NCI-H2107 treated with DMSO at 0.1 percent for 48 hours (cell line): ENCODE measurements at regions not wholly inside any gene's neighbourhood (a gene's known extent, or its start where the extent isn't known, plus 50 kb on each side); places are given as distances from the start of the nearest gene placed in this dataset.
"Not testable (repeated sequence)": the region's sequence is repeated elsewhere in the genome, so short reads cannot be mapped to it uniquely, and the experiment has no call there.

Experiments used
- DNase-seq: peaks from one replicate; lab custom pipeline; 2025; ENCODE audit not compliant: unreplicated experiment; lab: John Stamatoyannopoulos, UW

DNA sequence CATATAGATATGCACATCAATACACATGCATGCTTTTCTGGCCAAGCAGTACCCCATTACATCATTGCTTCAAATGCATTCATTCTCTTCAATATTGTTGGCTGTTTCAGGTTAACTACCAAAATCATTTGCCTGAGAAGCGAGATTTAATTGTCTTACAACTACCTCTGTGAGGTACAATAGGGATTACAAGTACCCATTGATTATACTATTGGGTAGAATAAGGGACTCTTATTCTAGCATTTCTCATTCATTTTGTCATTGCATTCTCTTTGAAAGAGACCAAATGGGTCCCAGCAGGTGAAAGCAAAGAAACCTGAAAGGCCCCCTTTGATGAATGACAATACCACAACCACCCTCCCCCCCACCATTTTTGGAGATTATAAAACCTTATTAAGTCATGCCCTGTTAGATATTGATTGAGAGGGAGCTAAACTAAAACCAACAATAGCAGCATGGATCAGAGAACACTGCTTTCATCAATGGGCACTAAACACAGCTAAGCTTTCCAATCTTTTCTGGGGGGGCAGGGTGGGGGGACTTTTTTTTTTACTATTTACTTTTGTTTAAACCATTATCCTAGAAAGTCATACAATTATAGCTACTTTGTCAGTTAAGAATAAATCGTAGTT lies 375.0 kb upstream of the CCNH start:
- DNase-seq: no peak

DNA sequence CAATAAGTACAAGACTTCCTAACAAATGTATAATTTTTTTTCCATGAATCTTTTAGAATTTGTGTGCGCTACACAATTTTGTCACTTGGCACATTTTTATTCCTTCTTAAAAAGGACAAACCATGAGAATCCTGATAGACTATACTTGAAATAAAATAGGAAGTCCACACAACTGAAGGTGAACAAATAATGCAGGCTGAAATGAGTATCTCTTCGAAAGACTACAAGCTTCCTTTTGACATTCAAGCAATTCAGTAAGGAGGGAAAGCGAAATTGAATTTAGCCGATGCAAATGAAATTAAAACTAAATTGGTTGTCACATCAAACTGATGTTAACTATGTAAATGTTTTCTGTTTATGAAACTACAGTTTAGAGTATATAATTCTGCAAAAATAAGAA lies 374.4 kb upstream of the CCNH start:
- no peak for DNase-seq

DNA sequence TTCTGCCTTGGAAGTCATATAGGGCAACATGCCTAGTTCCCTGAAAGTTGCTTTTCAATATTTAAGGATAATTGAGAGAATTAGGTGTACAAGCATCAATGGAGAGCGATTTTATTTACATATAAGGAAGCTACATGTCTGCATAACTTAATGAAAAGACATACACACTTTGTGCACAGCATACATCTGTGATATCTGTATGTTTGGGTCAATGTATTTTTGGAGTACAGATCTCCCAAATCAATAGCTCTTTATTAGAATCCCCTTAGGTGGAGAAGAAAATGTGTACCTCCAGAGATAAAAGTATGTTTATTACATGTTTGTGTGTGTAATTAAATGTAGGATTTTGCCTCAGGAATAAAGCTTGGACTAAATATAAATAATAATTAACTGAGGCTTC lies 373.7 kb upstream of the CCNH start:
- DNase-seq: no peak

- no peak for DNase-seq
Measured at GRCh38 chr5:87785554-87786335, 373.0 kb upstream of the CCNH start.

- no peak for DNase-seq
Measured at GRCh38 chr5:87784879-87785495, 372.3 kb upstream of the CCNH start.

DNA sequence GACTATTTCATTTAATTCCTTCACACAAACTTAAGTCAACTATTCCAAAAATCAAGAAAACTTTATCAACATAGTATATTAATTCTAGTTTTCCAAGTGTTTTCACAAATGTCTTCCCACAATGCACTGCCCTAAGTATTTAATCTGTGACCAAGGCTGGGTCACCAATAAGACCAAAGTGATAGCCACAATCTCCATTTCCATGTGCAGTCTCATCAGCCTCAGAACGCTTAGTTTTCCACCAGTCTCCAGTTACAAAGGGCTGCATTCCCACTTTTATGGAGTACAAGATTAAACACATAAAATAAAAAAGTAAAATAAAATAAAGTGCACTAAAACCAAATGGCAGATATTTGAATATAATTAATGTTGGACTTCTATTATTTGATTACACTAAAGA lies 371.6 kb upstream of the CCNH start:
- no peak for DNase-seq

DNA sequence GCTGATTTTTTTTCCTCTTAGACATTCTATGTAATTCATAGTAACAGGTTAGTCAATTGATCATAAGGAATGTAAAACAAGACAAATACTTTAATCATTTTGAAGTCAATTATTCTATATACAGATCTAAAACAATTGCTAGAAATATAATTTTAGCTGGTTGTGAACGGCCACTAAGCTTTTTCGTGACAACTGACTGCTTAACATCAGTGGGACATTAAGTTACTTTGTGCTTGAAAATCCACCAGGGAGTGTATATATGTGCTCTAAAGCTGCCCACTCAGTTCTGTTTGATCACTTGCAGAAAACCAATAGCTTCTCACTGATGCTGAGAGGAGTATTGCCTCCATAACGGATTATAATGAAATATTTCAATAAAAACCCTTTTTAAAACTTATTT lies 370.2 kb upstream of the CCNH start:
- no peak for DNase-seq

- no peak for DNase-seq
Measured at GRCh38 chr5:87781976-87782375, 369.2 kb upstream of the CCNH start.

GRCh38 chr5:87780831-87781760 lies 368.4 kb upstream of the CCNH start:
- peak; percentile 7 for DNase-seq

DNA sequence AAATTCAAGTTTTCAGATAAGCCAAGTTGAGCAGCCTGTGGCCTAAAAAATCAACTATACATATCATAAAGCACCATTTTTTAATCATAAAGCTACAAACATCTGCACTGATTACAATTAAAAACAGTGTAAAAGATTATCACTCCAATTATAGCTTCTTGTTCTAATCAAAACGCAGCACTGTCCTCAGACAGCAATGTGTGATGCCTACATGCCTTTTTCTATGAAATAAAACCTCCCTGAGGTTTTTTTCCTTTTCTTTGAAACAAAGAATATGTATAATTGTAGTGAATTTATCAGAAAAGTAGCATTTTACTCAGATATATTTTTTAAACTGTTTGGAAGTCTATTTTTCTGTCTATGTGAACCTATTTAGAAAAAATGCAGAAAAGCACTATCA lies 366.1 kb upstream of the CCNH start:
- DNase-seq: no peak

DNA sequence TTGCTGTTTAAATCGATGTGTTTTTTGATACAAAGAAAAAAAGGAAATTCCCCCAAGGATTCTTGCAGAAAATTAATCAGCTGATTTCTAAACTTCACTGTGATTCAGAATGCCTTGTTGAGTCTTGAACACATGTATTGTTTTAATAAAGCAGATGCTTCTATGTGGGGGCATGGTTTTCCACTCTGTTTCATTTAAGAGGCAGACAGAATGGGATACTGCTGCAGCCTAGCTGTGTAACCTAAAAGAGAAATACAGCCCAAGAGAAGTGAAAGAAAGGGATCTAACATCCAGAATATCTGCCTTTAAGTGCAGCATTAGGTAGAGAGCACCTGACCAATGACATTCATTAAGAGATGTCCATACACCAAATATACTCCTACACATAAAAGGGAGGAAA lies 365.1 kb upstream of the CCNH start:
- no peak for DNase-seq

DNA sequence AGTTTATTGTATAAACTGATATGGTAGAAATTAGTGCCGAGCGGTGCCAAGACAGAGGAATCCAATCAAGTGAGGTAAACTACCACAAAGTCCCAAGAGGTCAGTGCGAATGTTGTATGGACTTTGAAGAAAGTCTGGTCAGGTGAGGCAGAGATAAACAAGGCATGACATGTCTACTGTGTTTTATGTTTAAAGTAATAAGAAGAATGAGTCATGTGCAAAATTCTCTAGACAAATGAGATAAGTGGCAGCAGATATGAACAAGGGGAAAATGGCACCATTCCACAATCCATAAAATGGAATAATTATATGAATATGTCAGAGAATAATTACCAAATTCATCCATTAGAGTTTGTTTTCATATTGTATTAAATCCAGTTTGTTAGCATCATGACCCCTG lies 364.1 kb upstream of the CCNH start:
- DNase-seq: no peak

GRCh38 chr5:87776302-87776701 lies 363.6 kb upstream of the CCNH start:
- DNase-seq: not testable (repeated sequence)

- no peak for DNase-seq
Measured at GRCh38 chr5:87775228-87775627, 362.5 kb upstream of the CCNH start.

GRCh38 chr5:87774804-87775203 lies 362.1 kb upstream of the CCNH start:
- DNase-seq: no peak

- DNase-seq: no peak
Measured at GRCh38 chr5:87770601-87771121, 357.9 kb upstream of the CCNH start.

DNA sequence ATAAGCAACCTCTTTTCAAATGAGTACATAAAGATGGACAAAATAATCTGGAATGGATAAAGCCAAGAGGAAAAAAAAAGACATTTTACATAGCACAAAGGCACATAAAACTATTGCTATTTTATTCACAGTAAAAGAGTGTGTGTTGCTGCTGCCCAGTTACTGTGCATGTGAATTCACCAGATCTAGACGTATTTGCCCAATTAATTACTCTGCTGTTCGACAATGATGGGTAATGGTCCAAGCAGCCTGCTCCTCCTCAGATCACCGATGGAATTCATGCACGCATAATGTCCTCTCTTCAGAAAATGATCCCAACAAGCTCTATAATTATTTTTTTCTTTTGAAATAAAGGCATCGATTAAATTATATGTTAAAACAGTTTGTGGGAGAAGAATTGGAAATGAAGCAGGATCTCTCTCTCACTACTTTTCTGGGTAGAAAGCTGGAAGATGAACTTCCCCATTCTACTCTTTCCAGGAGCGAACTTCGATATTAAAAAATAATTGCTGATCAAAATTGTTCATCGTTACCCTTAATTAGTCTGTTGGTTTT lies 357.4 kb upstream of the CCNH start:
- no peak for DNase-seq

- no peak for DNase-seq
Measured at GRCh38 chr5:87769157-87769556, 356.4 kb upstream of the CCNH start.

DNA sequence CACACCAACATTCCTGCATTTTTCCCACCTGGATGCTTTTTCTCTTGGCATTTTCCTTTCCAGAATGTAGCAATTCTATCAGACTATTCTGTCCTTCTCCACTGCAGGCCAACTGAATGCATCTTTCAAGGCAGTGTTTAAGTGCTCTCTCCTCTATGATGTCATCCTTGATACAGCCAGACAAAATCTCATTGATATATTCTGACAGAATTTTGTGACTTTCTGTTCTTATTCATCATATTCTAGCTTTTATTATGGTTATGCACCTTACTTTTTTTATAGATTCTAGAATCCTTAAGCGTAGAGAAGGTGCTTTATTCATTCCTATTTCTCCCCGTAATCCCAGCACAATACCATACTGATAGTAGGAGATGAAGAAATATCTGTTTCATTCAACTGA lies 355.5 kb upstream of the CCNH start:
- DNase-seq: no peak

GRCh38 chr5:87765009-87765408 lies 352.3 kb upstream of the CCNH start:
- no peak for DNase-seq

GRCh38 chr5:87762631-87763030 lies 349.9 kb upstream of the CCNH start:
- DNase-seq: no peak
